ENCODE measurements at regions not wholly inside any gene's neighbourhood (a gene's known extent, or its start where the extent isn't known, plus 50 kb on each side); places are given as distances from the start of the nearest gene placed in this dataset.

GRCh38 chr11:128246810-128247594, 340.4 kb downstream of the ETS1 start:
- no peak for TF ChIP-seq CTCF (IDR thresholded peaks at IDR 0.05; ENCODE audit: poor library complexity, severe bottlenecking)
- TF ChIP-seq, protein P1, sequence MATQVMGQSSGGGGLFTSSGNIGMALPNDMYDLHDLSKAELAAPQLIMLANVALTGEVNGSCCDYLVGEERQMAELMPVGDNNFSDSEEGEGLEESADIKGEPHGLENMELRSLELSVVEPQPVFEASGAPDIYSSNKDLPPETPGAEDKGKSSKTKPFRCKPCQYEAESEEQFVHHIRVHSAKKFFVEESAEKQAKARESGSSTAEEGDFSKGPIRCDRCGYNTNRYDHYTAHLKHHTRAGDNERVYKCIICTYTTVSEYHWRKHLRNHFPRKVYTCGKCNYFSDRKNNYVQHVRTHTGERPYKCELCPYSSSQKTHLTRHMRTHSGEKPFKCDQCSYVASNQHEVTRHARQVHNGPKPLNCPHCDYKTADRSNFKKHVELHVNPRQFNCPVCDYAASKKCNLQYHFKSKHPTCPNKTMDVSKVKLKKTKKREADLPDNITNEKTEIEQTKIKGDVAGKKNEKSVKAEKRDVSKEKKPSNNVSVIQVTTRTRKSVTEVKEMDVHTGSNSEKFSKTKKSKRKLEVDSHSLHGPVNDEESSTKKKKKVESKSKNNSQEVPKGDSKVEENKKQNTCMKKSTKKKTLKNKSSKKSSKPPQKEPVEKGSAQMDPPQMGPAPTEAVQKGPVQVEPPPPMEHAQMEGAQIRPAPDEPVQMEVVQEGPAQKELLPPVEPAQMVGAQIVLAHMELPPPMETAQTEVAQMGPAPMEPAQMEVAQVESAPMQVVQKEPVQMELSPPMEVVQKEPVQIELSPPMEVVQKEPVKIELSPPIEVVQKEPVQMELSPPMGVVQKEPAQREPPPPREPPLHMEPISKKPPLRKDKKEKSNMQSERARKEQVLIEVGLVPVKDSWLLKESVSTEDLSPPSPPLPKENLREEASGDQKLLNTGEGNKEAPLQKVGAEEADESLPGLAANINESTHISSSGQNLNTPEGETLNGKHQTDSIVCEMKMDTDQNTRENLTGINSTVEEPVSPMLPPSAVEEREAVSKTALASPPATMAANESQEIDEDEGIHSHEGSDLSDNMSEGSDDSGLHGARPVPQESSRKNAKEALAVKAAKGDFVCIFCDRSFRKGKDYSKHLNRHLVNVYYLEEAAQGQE (IDR thresholded peaks at IDR 0.05; ENCODE audit: borderline replicate concordance): no peak
- TF ChIP-seq EP300 (conservative IDR thresholded peaks at IDR 0.05; ENCODE audit: poor library complexity, severe bottlenecking): no peak
- TF ChIP-seq EZH2 (IDR thresholded peaks at IDR 0.05; ENCODE audit: borderline replicate concordance, insufficient read depth, low read length, poor library complexity, severe bottlenecking): no peak
- no peak for TF ChIP-seq POLR2AphosphoS5 (IDR thresholded peaks at IDR 0.05)
- no peak for TF ChIP-seq MXI1 (conservative IDR thresholded peaks at IDR 0.05; ENCODE audit: poor library complexity, severe bottlenecking)
- no peak for TF ChIP-seq RAD21 (conservative IDR thresholded peaks at IDR 0.05)
- no peak for TF ChIP-seq TAF1 (IDR thresholded peaks at IDR 0.05; ENCODE audit: low read depth)
- TF ChIP-seq SMC3 (conservative IDR thresholded peaks at IDR 0.05; ENCODE audit: poor library complexity): no peak
